ENCODE measurements at regions not wholly inside any gene's neighbourhood (a gene's known extent, or its start where the extent isn't known, plus 50 kb on each side); places are given as distances from the start of the nearest gene placed in this dataset.
"Not testable (repeated sequence)": the region's sequence is repeated elsewhere in the genome, so short reads cannot be mapped to it uniquely, and the experiment has no call there.

DNA sequence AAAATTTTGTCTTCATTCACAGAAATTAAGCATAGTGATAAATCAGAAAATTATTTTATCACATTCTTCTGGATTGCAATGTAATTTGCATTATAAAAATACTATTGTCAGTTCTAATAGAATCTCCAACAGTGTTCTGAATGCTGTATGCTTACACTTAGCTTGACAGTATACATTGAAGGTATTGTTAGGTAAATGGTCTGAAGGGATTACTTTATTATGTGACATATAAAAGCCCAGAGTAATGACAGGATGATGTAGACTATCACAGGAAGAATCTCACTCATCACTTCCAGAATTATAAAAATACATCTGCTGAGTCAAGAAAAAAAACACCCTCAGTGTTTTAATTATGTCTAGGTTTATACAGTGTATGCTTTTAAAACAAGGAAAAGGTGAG is 1532.5 kb upstream of the RAG2 start:
- H3K9me3 ChIP-seq (ENCODE audit: insufficient read depth, low read depth, low read length): no peaks in the 10 kb centered on the region
- Mint-ChIP-seq H3K27me3 (ENCODE audit: low read depth, unreplicated experiment) (no peaks in the 10 kb centered on the region), H3K4me3 (ENCODE audit: unreplicated experiment) (no peak overlapping the region), H3K27ac (ENCODE audit: unreplicated experiment) (no peak overlapping the region), H3K36me3 (ENCODE audit: low read depth, unreplicated experiment) (no peaks in the 10 kb centered on the region), H3K4me1 (ENCODE audit: low read depth, unreplicated experiment) (no peaks in the 10 kb centered on the region), H3K9me3 (ENCODE audit: unreplicated experiment) (peaks cover 4% of the 10 kb centered on the region)
- no peak overlapping the region for H3K4me3 ChIP-seq (ENCODE audit: insufficient read depth, low read depth, low read length)
- H3K36me3 ChIP-seq (ENCODE audit: insufficient read depth, low read length): no peaks in the 10 kb centered on the region
- no peaks in the 10 kb centered on the region for H3K79me2 ChIP-seq (ENCODE audit: insufficient read depth, low read length)
- no peaks in the 10 kb centered on the region for H3K27me3 ChIP-seq (ENCODE audit: insufficient read depth, low read length)
- DNase-seq (ENCODE audit: low read depth): no peak
- H3K4me1 ChIP-seq (ENCODE audit: insufficient read depth, low read length): no peaks in the 10 kb centered on the region
- no peak overlapping the region for H3K27ac ChIP-seq (ENCODE audit: low read depth, low read length)
- H4K20me1 ChIP-seq (ENCODE audit: insufficient read depth, low read length): no peaks in the 10 kb centered on the region
- H3K9ac ChIP-seq (ENCODE audit: low read length): no peak overlapping the region
- H3K4me2 ChIP-seq (ENCODE audit: low read length): no peak overlapping the region
- no peak overlapping the region for H2AFZ ChIP-seq (ENCODE audit: low read depth, low read length)
- no peak for TF ChIP-seq EZH2 (IDR thresholded peaks at IDR 0.05; ENCODE audit: insufficient read depth, low read length)
- TF ChIP-seq, protein P1, sequence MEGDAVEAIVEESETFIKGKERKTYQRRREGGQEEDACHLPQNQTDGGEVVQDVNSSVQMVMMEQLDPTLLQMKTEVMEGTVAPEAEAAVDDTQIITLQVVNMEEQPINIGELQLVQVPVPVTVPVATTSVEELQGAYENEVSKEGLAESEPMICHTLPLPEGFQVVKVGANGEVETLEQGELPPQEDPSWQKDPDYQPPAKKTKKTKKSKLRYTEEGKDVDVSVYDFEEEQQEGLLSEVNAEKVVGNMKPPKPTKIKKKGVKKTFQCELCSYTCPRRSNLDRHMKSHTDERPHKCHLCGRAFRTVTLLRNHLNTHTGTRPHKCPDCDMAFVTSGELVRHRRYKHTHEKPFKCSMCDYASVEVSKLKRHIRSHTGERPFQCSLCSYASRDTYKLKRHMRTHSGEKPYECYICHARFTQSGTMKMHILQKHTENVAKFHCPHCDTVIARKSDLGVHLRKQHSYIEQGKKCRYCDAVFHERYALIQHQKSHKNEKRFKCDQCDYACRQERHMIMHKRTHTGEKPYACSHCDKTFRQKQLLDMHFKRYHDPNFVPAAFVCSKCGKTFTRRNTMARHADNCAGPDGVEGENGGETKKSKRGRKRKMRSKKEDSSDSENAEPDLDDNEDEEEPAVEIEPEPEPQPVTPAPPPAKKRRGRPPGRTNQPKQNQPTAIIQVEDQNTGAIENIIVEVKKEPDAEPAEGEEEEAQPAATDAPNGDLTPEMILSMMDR (IDR thresholded peaks at IDR 0.05; ENCODE audit: insufficient read depth, low read depth, low read length): no peak
- FAIRE-seq: no peak

DNA sequence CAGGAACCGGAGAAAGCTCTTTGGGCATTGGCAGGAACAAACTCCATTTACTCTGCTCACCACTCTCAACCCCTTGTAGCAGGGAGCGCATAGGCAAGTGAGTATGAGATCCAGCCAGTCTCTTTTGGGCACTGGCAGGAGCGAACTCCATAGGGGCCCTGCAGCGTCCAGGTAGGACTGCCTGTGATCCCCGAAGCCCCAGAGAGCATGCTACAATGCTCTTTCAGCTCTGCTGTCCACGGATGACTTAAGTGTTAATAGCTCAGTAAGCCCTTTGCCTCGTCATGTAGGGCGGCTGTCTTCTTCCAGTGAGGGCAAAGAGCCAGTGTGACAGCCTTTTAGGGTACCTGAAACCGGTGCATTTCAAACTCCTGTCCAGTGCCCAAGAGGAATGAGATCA is 1525.6 kb upstream of the RAG2 start:
- no peak for FAIRE-seq
- Mint-ChIP-seq H3K4me3 (ENCODE audit: unreplicated experiment) (no peak overlapping the region), H3K27me3 (ENCODE audit: low read depth, unreplicated experiment) (no peaks in the 10 kb centered on the region), H3K36me3 (ENCODE audit: low read depth, unreplicated experiment) (no peaks in the 10 kb centered on the region), H3K9me3 (ENCODE audit: unreplicated experiment) (peaks cover 4% of the 10 kb centered on the region), H3K4me1 (ENCODE audit: low read depth, unreplicated experiment) (no peaks in the 10 kb centered on the region), H3K27ac (ENCODE audit: unreplicated experiment) (no peak overlapping the region)
- H3K27me3 ChIP-seq (ENCODE audit: insufficient read depth, low read length): no peaks in the 10 kb centered on the region
- H3K4me2 ChIP-seq (ENCODE audit: low read length): no peak overlapping the region
- no peaks in the 10 kb centered on the region for H3K4me1 ChIP-seq (ENCODE audit: insufficient read depth, low read length)
- no peak overlapping the region for H3K27ac ChIP-seq (ENCODE audit: low read depth, low read length)
- TF ChIP-seq EZH2 (IDR thresholded peaks at IDR 0.05; ENCODE audit: insufficient read depth, low read length): no peak
- TF ChIP-seq, protein P1 (IDR thresholded peaks at IDR 0.05; ENCODE audit: insufficient read depth, low read depth, low read length): no peak
- H3K79me2 ChIP-seq (ENCODE audit: insufficient read depth, low read length): no peaks in the 10 kb centered on the region
- no peak overlapping the region for H2AFZ ChIP-seq (ENCODE audit: low read depth, low read length)
- no peak overlapping the region for H3K9ac ChIP-seq (ENCODE audit: low read length)
- no peak for DNase-seq (ENCODE audit: low read depth)
- H3K9me3 ChIP-seq (ENCODE audit: insufficient read depth, low read depth, low read length): no peaks in the 10 kb centered on the region
- no peaks in the 10 kb centered on the region for H3K36me3 ChIP-seq (ENCODE audit: insufficient read depth, low read length)
- no peak overlapping the region for H3K4me3 ChIP-seq (ENCODE audit: insufficient read depth, low read depth, low read length)
- no peaks in the 10 kb centered on the region for H4K20me1 ChIP-seq (ENCODE audit: insufficient read depth, low read length)

DNA sequence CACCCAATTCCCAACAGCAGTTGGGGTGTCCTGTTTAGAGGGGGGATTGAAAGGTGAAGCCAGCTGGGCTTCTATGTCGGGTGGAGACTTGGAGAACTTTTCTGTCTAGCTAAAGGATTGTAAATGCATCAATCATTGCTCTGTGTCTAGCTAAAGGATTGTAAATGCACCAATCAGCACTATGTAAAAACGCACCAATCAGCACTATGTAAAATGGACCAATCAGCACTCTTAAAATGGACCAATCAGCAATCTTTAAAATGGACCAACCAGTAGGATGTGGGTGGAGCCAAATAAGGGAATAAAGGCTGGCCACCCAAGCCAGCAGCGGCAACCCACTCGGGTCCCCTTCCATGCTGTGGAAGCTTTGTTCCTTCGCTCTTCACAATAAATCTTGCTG is 1518.6 kb upstream of the RAG2 start:
- not testable (repeated sequence) for H3K4me1 Mint-ChIP-seq (ENCODE audit: low read depth, unreplicated experiment); H3K4me3 Mint-ChIP-seq (ENCODE audit: unreplicated experiment); DNase-seq (ENCODE audit: low read depth); H3K4me2 ChIP-seq (ENCODE audit: low read length); H3K27ac ChIP-seq (ENCODE audit: low read depth, low read length); H3K36me3 Mint-ChIP-seq (ENCODE audit: low read depth, unreplicated experiment); H3K9me3 Mint-ChIP-seq (ENCODE audit: unreplicated experiment); H3K4me1 ChIP-seq (ENCODE audit: insufficient read depth, low read length); H3K9me3 ChIP-seq (ENCODE audit: insufficient read depth, low read depth, low read length); H3K79me2 ChIP-seq (ENCODE audit: insufficient read depth, low read length); H3K4me3 ChIP-seq (ENCODE audit: insufficient read depth, low read depth, low read length); H3K27me3 Mint-ChIP-seq (ENCODE audit: low read depth, unreplicated experiment); H3K9ac ChIP-seq (ENCODE audit: low read length); FAIRE-seq; H3K27me3 ChIP-seq (ENCODE audit: insufficient read depth, low read length); H3K27ac Mint-ChIP-seq (ENCODE audit: unreplicated experiment); H4K20me1 ChIP-seq (ENCODE audit: insufficient read depth, low read length); H2AFZ ChIP-seq (ENCODE audit: low read depth, low read length); H3K36me3 ChIP-seq (ENCODE audit: insufficient read depth, low read length)

DNA sequence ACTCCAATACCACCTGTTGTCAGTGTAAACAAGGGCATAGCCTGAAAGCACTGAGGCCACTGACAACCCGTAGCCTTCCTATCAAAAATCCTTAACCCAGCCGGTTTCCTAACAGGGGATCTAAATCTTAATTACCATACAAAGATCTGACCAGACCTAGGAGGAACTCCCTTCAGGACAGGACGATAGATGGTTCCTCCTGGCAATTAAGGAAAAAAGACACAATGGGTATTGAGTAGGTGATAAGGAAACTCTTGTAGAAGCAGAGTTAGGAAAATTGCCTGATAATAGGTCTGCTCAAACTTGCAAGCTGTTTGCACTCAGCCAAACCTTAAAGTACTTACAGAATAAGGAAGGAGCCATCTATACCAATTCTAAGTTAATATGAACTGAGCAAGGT is 1517.3 kb upstream of the RAG2 start:
- H3K4me1 Mint-ChIP-seq (ENCODE audit: low read depth, unreplicated experiment); DNase-seq (ENCODE audit: low read depth); H3K27me3 Mint-ChIP-seq (ENCODE audit: low read depth, unreplicated experiment); H3K4me3 Mint-ChIP-seq (ENCODE audit: unreplicated experiment); FAIRE-seq; H3K36me3 ChIP-seq (ENCODE audit: insufficient read depth, low read length); H3K9me3 Mint-ChIP-seq (ENCODE audit: unreplicated experiment); H3K9me3 ChIP-seq (ENCODE audit: insufficient read depth, low read depth, low read length); H3K27ac ChIP-seq (ENCODE audit: low read depth, low read length); H3K4me2 ChIP-seq (ENCODE audit: low read length); H3K27me3 ChIP-seq (ENCODE audit: insufficient read depth, low read length); H3K79me2 ChIP-seq (ENCODE audit: insufficient read depth, low read length); H3K36me3 Mint-ChIP-seq (ENCODE audit: low read depth, unreplicated experiment); H2AFZ ChIP-seq (ENCODE audit: low read depth, low read length); H3K27ac Mint-ChIP-seq (ENCODE audit: unreplicated experiment); H3K4me1 ChIP-seq (ENCODE audit: insufficient read depth, low read length); H4K20me1 ChIP-seq (ENCODE audit: insufficient read depth, low read length); H3K4me3 ChIP-seq (ENCODE audit: insufficient read depth, low read depth, low read length); H3K9ac ChIP-seq (ENCODE audit: low read length): not testable (repeated sequence)
